HTR-8/SVneo (cell line): ENCODE measurements at regions not wholly inside any gene's neighbourhood (a gene's known extent, or its start where the extent isn't known, plus 50 kb on each side); places are given as distances from the start of the nearest gene placed in this dataset.

ENCODE experiments used
- DNase-seq: peaks from one replicate; pipeline ENCODE4 v3.0.0; 2011; ENCODE audit warnings: low spot score, mixed read lengths; ENCODE audit not compliant: insufficient read length
- FAIRE-seq: peaks from 2 replicates; lab custom pipeline; 2011; peaks lifted over from hg19 to GRCh38; lab: Jason Lieb, UNC

DNA sequence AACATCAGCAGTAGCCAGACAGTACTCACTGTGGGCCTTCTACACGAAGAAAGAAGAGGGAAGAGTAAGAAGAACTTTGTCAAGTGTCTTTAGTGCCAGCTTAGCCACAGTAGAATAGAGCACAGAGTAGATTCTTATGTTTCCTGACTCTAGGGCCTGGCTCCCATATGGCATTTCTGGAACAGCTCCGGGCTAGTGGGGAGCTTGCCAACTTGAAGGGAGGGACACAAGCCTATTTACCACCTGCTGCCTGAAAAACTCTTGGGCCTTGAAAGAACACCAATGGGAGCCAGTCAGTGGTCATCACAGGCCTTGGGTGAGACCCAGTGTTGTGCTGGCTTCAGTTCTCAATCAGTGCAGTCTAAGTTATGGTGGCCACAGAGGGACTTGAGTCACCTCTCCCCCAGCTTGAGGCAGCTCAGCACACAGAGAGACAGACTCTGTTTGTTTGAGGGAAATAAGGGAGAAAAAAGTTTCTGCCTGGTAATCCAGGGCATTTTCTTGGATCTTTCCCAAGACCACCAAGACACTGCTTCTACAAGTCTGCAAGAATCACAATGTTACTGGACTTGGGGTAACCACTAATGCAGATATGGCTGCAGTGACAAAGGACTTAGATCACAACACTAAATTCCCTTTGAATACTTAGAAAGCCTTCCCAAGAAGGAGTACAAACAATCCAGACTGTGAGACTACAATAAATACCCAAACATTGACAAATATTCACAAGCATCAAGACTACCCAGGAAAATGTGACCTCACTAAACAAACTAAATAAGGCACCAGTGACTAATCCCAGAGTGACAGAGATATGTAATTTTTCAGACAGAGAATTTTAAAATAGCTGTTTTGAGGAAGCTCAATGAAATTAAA is 261.0 kb upstream of the NDST3 start:
- DNase-seq (no peak), FAIRE-seq (no peak)

DNA sequence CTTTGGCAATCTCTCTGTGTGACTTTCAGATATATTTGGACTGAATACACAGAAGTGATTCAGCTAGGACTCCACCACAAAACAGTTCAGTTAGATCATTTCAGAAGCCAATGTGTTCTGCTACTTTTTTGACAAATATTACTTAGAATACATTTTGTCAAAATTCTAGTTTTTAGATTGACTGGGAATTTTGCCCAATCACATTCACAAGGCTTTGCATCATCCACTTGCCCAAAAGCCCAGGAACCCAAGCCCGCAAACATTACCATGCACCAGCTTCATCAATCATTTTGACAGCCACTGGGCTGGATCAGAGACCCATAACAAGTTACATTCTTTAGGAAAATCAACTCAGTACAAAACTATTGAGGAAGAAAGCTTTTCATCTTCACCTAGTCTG is 256.6 kb upstream of the NDST3 start:
- FAIRE-seq (no peak), DNase-seq (no peak)

DNA sequence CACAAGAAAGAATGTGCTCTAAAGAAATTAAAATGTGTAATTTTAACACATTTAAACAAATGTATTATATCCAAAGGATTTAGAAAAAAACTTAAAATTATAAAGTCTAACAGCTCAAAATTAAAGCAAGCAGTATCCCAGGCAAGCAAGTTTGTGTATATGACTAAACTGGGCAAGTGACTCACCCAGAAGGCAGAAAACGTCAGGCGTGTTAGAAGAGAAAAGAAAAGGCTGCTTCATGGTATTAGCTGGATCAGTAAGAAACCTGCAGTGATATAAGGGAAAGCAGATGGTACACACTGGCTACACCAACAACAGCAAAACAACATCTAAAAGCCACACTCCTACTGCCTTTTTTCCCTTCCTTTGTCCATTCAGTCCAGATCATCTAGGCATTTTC is 250.6 kb upstream of the NDST3 start:
- DNase-seq (no peak), FAIRE-seq (no peak)

DNA sequence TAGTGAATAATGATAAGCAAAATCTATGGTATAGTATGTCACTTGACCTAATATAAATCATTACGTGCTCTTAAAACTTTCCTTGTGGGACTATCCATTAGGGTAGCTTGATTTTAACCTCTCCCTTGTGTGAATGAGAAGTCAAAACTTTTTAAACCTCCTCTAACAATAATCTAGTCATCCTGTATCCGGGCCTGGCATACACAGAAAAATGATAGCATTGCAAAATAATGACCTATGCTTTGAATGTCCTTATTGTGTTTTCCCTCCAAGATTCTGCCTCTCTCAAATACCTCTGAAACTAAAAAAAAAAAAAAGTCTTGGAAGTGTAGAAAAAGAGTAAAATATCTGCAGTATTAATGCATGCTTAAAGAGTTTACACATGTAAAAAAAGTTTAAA is 250.0 kb upstream of the NDST3 start:
- DNase-seq: no peak
- FAIRE-seq: no peak

DNA sequence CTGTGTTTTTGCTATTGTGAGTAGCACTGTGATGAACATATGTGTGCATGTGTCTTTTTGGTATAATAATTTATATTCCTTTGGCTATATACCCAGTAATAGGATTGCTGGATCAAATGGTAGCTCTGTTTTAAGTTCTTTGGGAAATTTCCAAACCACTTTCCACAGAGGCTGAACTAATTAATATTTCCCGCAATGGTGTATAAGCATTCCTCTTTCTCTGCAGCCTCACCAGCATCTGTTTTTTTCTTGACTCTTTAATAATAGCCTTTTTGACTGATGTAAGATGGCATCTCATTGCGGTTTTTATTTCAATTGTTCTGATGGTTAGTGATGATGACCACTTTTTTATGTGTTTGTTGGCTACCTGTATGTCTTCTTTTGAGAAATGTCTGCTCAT is 247.7 kb upstream of the NDST3 start:
- DNase-seq (no peak), FAIRE-seq (no peak)

DNA sequence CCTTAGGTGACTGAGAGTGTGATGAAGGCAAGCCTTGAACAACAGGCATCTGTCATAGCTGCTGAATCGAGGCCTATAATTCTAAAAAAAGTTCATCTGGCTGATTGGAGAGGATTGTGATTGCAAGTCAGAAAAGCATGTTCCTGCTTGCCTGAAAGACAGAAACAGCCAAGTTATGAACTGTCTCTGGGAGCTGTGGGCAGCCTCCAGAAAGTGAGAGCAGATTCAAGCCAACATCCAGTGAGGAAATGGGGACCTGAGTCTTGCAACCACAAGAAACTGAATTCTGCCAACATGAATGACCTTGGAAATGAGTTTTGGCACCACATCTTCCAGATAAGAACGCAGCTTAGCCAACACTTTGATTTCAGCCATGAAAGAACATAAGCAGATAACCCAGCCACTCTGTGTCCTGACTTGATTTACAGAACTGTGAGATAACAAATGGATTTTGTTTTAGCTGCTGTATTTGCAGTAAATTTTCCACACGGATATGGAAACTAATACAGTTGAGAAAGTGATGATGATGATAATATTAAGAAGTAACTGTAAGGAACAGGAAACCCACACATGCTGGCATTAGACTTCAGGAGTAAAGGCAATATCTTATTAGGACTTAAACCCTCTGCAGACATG is 240.3 kb upstream of the NDST3 start:
- FAIRE-seq (no peak), DNase-seq (no peak)

DNA sequence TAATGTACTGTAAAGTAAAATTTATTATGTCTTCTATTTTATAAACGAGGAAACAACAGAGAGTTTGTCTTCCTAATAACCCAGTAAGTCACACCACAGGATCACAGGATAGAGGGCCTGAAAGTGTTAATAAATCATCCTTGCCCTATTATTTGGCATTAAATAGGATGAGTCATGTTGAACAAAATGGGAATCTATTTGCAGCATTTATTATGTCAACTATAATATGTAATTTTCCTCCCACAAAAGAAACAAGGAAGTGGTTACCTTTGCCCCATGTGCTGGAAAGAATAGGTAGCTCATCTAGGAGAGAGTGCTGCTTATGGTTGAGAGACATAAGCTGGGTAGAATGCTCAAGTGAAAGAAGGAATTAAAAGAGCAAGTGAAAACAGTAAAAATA is 237.6 kb upstream of the NDST3 start:
- FAIRE-seq (no peak), DNase-seq (no peak)

DNA sequence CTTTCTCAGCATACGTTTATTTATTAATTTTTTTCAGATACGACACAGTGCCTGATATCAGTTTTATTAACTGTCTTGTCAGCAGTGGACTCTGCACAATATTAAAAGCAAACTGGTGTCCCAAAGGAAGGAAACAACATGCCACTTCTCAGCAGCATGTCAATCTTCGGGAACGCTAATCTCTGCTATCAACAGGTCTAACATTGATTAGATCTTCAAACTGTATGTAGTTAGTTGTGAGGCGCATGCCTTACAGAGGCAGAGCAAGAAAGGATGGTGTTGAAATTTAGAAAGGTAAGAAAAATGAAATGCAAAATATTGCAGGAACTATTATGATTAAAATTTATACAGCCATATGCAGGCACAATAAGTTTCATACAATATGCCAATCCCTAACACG is 233.7 kb upstream of the NDST3 start:
- DNase-seq: no peak
- no peak for FAIRE-seq

DNA sequence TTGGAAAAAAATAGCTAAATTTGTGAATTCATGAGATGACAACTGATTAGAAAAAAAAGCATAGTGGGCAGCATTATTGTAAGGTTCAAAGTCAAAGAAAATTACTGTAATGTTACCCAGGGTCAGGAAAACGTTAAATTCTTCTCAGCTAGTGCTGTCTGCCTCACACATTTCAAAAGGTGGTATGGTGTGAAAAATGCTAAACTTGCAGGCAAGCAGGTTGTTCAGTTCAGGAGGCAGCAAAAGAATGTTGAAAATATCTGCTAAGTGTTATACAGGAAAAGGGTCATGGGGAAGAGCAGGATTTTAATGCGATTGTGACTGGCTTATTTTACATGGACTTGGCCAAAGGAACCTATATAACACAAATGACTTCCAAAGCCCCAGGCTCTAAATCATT is 232.5 kb upstream of the NDST3 start:
- no peak for DNase-seq
- FAIRE-seq: no peak

DNA sequence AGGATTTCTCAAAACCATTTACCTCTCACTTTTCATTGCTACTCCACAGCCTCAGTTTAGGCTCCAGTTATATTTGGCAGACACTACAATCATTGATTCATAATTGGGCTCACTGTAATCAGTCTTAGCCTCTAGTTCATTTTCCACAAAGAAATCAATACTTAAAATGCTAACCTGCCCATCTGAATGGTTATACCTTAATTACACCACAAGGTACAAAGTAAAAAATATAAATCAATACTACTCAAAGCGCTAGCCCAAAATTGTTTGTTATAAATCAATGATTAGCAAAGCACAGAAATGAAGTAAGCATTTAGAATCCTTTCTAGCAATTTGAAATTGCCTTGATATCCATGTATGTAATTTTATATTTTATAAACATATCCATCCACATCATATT is 222.6 kb upstream of the NDST3 start:
- no peak for FAIRE-seq
- no peak for DNase-seq

DNA sequence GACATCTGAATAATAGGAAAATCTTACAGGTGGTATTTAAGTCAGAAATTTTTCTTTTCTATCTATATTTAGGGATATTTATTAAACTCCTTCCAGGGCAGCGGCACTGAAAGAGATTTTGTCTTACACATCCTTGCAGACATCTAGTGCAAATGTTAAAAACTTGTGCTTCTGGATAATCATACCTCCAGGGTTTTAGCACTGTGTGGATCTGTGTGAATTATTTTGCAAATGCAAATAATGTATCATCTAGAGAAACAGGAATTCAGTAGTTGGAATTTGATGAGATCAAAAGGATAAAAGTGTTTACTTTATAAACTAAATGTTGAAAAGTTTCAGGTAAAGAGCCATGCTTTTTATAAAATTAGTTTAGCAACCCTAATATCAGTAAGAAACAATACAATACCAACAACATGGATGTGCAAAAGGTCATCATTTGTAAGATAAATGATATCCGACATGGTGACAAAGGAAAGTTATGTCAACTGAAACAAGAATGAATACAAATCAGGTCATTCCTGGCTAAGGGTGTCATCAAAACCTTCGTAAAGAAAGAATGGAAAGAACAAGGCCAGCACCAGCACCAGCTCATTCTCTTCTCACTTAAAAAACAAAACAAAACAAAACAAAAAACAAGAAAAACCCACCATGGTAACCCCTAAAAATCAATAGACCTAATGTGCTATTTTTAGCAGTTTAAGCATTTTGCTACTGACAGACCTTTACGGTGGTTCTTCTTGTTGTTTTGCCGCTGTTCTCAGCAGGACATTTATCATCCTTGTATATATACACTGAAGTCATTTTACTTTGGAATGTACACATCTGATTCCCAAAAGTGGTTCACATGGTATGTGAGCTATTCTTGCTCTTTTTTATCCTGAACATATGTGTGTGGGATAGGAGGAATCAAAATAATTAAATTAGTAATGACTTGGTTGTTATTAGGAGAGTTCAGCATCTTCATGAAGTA is 219.7 kb upstream of the NDST3 start:
- DNase-seq: no peak
- FAIRE-seq: no peak

DNA sequence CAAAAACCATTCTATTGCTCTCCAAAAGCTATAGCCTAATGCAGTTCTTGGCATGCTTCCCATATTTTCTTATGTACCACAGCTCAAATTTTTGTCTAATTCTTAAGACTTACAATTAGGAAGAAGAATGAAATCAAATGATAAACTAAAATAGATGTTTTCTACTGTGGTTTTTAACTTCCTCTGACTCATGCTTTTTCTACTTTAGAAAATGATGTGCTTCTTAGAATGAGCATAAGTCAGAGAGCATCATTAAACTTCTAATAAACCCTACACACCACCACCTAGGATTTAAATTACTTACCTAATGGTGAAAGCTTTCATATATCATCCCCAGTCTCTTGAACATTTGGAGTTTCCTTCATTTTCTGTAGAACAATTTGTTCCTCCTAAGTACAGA is 217.0 kb upstream of the NDST3 start:
- FAIRE-seq: no peak
- DNase-seq: no peak

DNA sequence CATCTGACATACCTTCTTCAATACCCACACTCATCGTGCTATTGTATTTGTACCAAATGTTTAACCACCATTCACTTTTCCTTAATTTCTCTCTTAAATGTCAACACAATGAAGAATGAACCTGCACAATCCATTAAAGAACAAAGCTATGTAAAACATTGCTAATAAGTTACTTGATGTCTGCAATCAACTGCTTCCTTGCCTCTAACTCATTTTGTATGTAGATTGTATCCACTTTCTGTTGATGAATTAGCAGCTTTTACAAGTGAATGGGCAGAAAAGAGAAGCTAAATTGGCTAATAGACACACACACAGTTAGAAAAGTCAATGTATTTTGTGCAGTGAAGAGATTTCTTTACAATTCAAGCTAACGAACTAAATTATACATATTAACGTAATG is 212.5 kb upstream of the NDST3 start:
- FAIRE-seq: no peak
- DNase-seq: no peak

DNA sequence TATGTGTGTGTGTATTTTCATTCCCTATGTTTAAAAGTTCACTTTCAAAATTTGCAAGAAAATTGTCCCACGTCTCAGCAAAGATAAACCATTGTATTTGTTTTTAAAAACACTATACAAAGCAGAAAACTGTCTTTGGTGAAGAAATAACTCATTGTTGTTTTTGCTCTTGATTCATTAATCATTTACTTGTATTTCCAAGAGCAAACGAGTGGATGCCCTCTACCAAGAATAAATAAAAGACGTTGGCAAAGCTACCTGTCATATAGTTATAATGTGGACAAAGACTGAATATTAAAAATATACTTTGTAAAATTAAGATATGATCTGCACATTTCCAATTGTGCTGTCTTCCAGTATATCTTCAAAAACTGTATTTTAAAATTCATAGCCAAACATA is 210.9 kb upstream of the NDST3 start:
- DNase-seq (no peak), FAIRE-seq (no peak)

DNA sequence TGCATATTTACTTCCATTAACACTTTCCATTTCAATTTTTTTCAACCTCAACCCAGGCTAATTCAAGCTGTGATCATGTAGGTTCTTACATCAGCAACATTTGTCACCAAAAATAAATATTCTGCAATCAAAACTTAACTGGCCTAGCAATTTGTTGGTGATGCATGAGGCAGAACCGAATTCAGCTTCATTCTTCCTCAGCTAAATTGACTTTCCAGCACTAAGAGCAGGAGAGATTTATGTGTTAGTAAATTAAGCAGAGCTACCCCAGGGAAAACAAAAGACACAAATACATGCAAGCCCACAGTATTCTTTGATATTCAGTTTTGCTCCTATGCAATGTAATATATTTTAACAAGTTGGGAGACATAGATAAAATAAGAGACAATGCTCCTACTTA is 208.7 kb upstream of the NDST3 start:
- FAIRE-seq (no peak), DNase-seq (no peak)

DNA sequence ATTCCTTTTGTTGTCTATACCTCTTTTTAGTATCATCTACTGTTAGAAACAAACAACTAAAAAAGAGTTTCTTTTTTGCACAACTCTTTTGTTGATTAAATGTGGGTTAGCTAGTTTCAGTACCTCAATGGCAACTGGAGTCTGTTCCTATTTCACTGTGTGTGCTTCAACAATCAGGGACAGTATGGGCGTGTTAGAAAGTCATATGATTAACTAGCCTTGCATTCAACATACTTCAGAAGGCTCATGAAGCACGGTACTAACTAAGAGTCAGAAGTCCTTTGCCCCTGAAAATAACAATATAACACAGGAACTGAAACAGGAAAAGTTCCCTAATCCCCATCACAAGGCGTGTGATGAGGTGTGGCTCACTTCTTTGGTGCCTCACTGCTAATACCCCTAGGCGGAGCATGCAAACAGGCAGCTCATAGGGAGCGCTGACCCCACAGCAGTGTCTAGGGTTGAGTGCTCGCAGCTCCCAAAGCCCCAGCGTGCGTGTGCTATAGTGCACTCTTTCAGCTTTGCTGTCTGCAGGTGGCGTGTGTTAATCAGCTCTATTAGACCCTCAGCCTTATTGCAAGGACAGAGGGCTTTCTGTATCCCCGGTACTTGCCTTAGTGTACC is 203.1 kb upstream of the NDST3 start:
- no peak for FAIRE-seq
- DNase-seq: no peak

DNA sequence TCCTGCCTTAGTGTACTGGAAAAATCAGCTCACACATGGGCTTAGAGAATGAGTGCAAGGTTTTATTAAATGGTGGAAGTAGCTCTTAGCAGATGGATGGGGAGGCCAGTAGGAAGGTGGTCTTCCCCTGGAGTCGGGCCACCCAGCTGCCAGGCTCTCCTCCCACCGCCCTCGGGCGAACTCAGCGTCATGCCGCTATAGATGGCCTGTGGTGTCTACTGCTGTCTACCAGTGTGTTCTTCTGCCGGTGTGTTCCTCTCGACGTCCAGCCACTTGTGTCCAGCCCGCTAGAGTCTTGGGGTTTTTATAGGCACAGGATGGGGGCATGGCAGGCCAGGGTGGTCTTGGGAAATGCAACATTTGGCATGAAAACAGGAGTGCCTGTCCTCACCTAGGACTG is 198.7 kb upstream of the NDST3 start:
- FAIRE-seq (no peak), DNase-seq (no peak)

DNA sequence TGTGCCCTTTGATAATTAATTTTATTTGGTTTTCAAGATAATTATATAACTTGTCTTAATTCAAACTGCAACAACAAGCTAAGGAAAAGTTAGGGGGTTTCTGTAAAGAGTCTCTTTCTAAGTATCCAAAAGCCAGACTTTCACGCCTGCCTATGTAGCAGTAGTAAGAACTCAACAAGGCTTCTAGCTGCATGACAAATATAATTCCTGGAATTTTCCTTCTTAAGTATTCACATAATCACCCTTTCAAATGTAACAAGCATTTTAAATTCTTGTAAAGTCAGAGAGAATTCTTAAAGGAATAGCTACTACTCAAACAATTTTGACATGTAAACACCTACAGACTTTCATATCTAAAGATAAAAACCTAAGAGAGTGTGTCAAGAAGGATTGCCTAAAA is 189.7 kb upstream of the NDST3 start:
- no peak for FAIRE-seq
- no peak for DNase-seq

DNA sequence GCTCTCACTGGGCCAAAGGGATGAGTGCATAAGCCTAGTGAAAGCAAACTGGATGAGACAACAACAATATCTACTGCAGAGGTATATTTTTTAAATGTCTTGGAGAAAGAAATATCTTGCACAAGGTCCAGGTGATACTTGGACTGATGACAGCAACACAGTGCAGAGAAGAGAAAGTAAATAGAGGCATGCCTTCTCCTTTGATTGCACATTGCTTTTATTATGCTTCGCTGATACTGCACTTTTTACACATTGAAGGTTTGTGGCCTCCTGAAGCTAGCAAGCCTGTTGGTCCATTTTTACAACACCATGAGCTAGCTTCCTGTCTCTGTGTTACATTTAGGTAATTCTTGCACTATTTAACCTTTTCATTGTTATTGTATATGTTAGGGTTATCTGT is 189.0 kb upstream of the NDST3 start:
- FAIRE-seq: no peak
- DNase-seq: no peak

DNA sequence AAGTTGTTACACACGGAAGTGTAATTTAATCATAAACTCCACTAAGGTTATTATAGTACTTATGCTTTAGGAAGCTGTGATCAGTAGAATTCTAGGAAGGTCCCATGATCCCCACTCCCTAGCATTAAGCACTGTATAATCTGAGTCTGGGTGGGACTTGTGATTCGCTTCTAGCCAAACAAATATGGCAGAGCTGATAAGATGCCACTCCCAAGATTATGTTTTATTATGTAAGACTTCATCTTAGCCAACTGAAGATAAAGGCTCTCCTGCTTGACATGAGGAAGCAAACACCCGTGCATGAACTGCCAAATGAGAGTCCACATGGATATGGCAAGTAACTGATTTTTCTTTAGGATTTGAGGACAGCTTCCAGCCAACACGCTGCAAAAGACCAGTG is 186.4 kb upstream of the NDST3 start:
- FAIRE-seq (no peak), DNase-seq (no peak)
